Transverse colon (tissue), 4 donors: ENCODE measurements at regions not wholly inside any gene's neighbourhood (a gene's known extent, or its start where the extent isn't known, plus 50 kb on each side); places are given as distances from the start of the nearest gene placed in this dataset.

Experiments used
- DNase-seq: peaks from one replicate; pipeline ENCODE4 v3.0.0-alpha.2; 2019
- H3K27ac ChIP-seq, 4 donors: fragments of 200-600 bp; sonication (generic); 2 replicates each; pipeline ENCODE4 v1.5.1; 2016 to 2018; ENCODE audit warnings: inconsistent platforms in 4 of 4
- H3K27me3 ChIP-seq: fragments of 200-600 bp; sonication (generic); 2 replicates; pipeline ENCODE4 v1.5.1; 2017; ENCODE audit warnings: inconsistent platforms
- H3K36me3 ChIP-seq, 4 donors: fragments of 200-600 bp; sonication (generic); 2 replicates each; pipeline ENCODE4 v1.5.1; 2017 to 2019; ENCODE audit warnings: inconsistent platforms in 4 of 4
- H3K4me1 ChIP-seq, 4 donors: fragments of 200-600 bp; sonication (generic); 2 replicates each; pipeline ENCODE4 v1.5.1; 2017 to 2020; ENCODE audit warnings: inconsistent platforms in 4 of 4
- H3K4me3 ChIP-seq, 4 donors: fragments of 200-600 bp; sonication (generic); 1 replicate in 1 of 4; 2 replicates in 3 of 4; pipeline versions ENCODE4 v1.5.1 to v1.6.1; 2017 to 2019; ENCODE audit warnings: inconsistent platforms in 4 of 4
- H3K9me3 ChIP-seq, 2 donors: fragments of 200-600 bp; sonication (generic); 2 replicates each; pipeline ENCODE4 v1.5.1; 2017 to 2019; ENCODE audit warnings: inconsistent platforms in 2 of 2
- EP300 ChIP-seq: sonication (generic); formaldehyde crosslinking; IDR thresholded peaks from one replicate; pipeline ENCODE4 v1.6.1; 2017; ENCODE audit warnings: antibody characterized with exemption, low read depth
- POLR2A ChIP-seq: fragments of 450-650 bp; IDR thresholded peaks from one replicate; pipeline ENCODE4 v1.6.1; 2016; ENCODE audit warnings: antibody characterized with exemption, mild to moderate bottlenecking, moderate library complexity
- POLR2AphosphoS5 ChIP-seq, 3 donors: sonication (generic); formaldehyde crosslinking; IDR thresholded peaks; one replicate each; pipeline ENCODE4 v1.6.1; 2016; ENCODE audit warnings: antibody characterized with exemption in 3 of 3
- WGBS, 2 donors: methylation state at CpG; one replicate each; pipeline ENCODE4 v1.1.5; 2018; ENCODE audit warnings: low coverage in 1 of 2; 5-methylcytosine and 5-hydroxymethylcytosine counted together
- in situ Hi-C, 4 donors: fragments of 200-750 bp; cut with MboI; loops; one replicate each; pipeline versions ENCODE4 v1.15.0 to v1.15.1; 2017; ENCODE audit warnings: low sequenced_read_pairs in 3 of 4, low pct_ligation_motif_present in 1 of 4, low pct_unique_long_range_greater_than_20kb in 1 of 4
- intact Hi-C: fragments of 100-400 bp; cut with DNase I; formaldehyde crosslinking; loops from one replicate; pipeline ENCODE4 v1.15.1; 2023; ENCODE audit warnings: low total_unique reads
- TF ChIP-seq, protein P1 (sequence below), 5 experiments: fragments of 200-600 bp in 3 of 5; fragments of 450-650 bp in 2 of 5; sonication (generic) in 3 of 5; IDR thresholded peaks; 1 replicate in 2 of 5; 2 replicates in 3 of 5; pipeline ENCODE4 v1.5.1; 2016 to 2017; ENCODE audit warnings: antibody characterized with exemption in 5 of 5, inconsistent platforms in 3 of 5, mild to moderate bottlenecking in 2 of 5, moderate library complexity in 1 of 5

DNA sequence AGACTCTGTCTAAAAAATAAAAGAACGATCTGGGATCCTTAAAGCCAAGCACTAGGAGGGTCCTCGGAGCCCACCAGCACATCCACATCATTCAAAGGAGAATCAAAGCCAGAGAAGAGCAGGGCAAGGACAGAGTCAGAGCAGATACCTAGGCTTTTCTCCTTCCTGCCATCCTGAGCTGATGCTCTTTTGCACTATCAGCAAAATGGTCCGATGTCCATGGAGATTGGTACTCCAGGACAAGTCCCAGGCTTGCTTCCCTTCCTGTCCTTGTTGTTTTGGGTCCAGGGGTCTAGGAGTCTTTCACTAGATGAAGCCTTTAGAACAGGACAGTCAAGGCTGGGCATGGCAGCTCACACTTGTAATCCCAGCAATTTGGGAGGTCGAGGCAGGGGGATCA is 58.0 kb upstream of the ELN start:
- Histone ChIP-seq H3K9me3 (no peaks in the 10 kb centered on the region), H3K4me3 (no peak overlapping the region), H3K36me3 (no peaks in the 10 kb centered on the region), H3K27me3 (no peaks in the 10 kb centered on the region), H3K4me1 (no peaks in the 10 kb centered on the region), H3K27ac (no peak overlapping the region)
- in situ Hi-C loops (loop anchor here in 1 of 4 donors (25.0 kb wide), 1 partner anchor 92 kb away; no protein-coding TSS in a partner anchor), intact Hi-C loops (no loop called here)
- WGBS, 2 donors, result 78 to 86% methylated on average over 3 to 4 of the region's 4 CpGs
- DNase-seq, result no peak
- TF ChIP-seq POLR2A, result no peak
- TF ChIP-seq, protein P1, sequence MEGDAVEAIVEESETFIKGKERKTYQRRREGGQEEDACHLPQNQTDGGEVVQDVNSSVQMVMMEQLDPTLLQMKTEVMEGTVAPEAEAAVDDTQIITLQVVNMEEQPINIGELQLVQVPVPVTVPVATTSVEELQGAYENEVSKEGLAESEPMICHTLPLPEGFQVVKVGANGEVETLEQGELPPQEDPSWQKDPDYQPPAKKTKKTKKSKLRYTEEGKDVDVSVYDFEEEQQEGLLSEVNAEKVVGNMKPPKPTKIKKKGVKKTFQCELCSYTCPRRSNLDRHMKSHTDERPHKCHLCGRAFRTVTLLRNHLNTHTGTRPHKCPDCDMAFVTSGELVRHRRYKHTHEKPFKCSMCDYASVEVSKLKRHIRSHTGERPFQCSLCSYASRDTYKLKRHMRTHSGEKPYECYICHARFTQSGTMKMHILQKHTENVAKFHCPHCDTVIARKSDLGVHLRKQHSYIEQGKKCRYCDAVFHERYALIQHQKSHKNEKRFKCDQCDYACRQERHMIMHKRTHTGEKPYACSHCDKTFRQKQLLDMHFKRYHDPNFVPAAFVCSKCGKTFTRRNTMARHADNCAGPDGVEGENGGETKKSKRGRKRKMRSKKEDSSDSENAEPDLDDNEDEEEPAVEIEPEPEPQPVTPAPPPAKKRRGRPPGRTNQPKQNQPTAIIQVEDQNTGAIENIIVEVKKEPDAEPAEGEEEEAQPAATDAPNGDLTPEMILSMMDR (IDR thresholded peaks at IDR 0.05), result no peak
- TF ChIP-seq EP300, result no peak
- TF ChIP-seq POLR2AphosphoS5 (IDR thresholded peaks at IDR 0.05), result no peak

GRCh38 chr7:73970801-73971229 is 57.2 kb upstream of the ELN start:
- no peaks in the 10 kb centered on the region for H3K9me3 ChIP-seq
- in situ Hi-C loops, result loop anchor here in 1 of 4 donors (25.0 kb wide), 1 partner anchor 91 kb away; no protein-coding TSS in a partner anchor
- no peak overlapping the region for H3K27ac ChIP-seq
- no peak overlapping the region for H3K4me3 ChIP-seq
- H3K27me3 ChIP-seq, result no peaks in the 10 kb centered on the region
- TF ChIP-seq POLR2AphosphoS5 (IDR thresholded peaks at IDR 0.05) (no peak), EP300 (no peak), POLR2A (no peak)
- TF ChIP-seq, protein P1 (IDR thresholded peaks at IDR 0.05), result no peak
- 86% methylated on average over 12 of the region's 12 CpGs; no CpG with 5 or more reads in 1 of the 2 donors for WGBS, 2 donors
- no peak for DNase-seq
- intact Hi-C loops, result no loop called here
- H3K4me1 ChIP-seq, result no peaks in the 10 kb centered on the region
- no peaks in the 10 kb centered on the region for H3K36me3 ChIP-seq

- WGBS, 2 donors, result 74 to 76% methylated on average over 4 of the region's 4 CpGs
- H3K36me3 ChIP-seq, result no peaks in the 10 kb centered on the region
- H3K4me1 ChIP-seq, result no peaks in the 10 kb centered on the region
- H3K27me3 ChIP-seq, result no peaks in the 10 kb centered on the region
- no peak overlapping the region for H3K4me3 ChIP-seq
- no peak overlapping the region for H3K27ac ChIP-seq
- no peak for DNase-seq
- H3K9me3 ChIP-seq, result no peaks in the 10 kb centered on the region
- TF ChIP-seq, protein P1 (IDR thresholded peaks at IDR 0.05), result no peak
- TF ChIP-seq EP300, result no peak
- TF ChIP-seq POLR2A, result no peak
- no peak for TF ChIP-seq POLR2AphosphoS5 (IDR thresholded peaks at IDR 0.05)
- intact Hi-C loops (no loop called here), in situ Hi-C loops (loop anchor here in 1 of 4 donors (25.0 kb wide), 1 partner anchor 91 kb away; no protein-coding TSS in a partner anchor)
Observed at GRCh38 chr7:73971322-73971703, 56.7 kb upstream of the ELN start.

GRCh38 chr7:73971704-73972341 is 56.1 kb upstream of the ELN start:
- Histone ChIP-seq H3K27me3 (no peaks in the 10 kb centered on the region), H3K4me3 (no peak overlapping the region), H3K9me3 (no peaks in the 10 kb centered on the region), H3K27ac (no peak overlapping the region), H3K4me1 (no peaks in the 10 kb centered on the region), H3K36me3 (no peaks in the 10 kb centered on the region)
- 80 to 90% methylated on average over 2 to 12 of the region's 13 CpGs for WGBS, 2 donors
- in situ Hi-C loops (loop anchor here in 1 of 4 donors (25.0 kb wide), 1 partner anchor 90 kb away; no protein-coding TSS in a partner anchor), intact Hi-C loops (no loop called here)
- TF ChIP-seq, protein P1 (IDR thresholded peaks at IDR 0.05), result no peak
- no peak for TF ChIP-seq POLR2A
- TF ChIP-seq POLR2AphosphoS5 (IDR thresholded peaks at IDR 0.05), result no peak
- TF ChIP-seq EP300, result no peak
- DNase-seq, result no peak
